SU-DHL-6 (cell line): ENCODE measurements at regions not wholly inside any gene's neighbourhood (a gene's known extent, or its start where the extent isn't known, plus 50 kb on each side); places are given as distances from the start of the nearest gene placed in this dataset.
"Not testable (repeated sequence)": the region's sequence is repeated elsewhere in the genome, so short reads cannot be mapped to it uniquely, and the experiment has no call there.

ENCODE experiments used
- EZH2phosphoT487 ChIP-seq: fragments of 200-600 bp; sonication (generic), shearing (Covaris generic); conservative IDR thresholded peaks from 2 replicates; pipeline ENCODE4 v1.6.1; 2018; ENCODE audit warnings: mild to moderate bottlenecking, antibody characterized with exemption, low read length, moderate library complexity, mixed read lengths
- TF ChIP-seq, protein P1 (sequence below): fragments of 200-600 bp; sonication (generic); IDR thresholded peaks from one replicate; pipeline ENCODE4 v1.5.1; 2017; ENCODE audit warnings: antibody characterized with exemption, mild to moderate bottlenecking, low read length, moderate library complexity; ENCODE audit not compliant: insufficient read depth, poor library complexity, severe bottlenecking

DNA sequence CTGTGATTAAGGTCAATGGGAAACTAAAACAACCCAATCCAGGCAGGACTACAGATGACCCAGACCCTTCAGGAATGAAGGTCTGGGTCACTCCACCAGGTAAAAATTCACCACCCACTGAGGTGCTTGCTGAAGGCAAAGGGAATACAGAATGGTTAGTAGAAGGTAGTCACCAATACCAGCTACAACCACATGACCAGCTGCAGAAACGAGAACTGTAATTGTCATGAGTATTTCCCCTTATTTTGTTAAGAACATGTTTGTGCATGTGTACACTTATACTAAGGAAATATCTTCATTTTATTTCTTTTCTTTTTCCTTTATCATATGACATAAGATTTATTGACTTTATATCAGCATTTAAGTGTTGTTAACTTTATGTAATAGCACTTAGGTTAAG is 126.1 kb upstream of the ZC3H12C start:
- TF ChIP-seq, protein P1, sequence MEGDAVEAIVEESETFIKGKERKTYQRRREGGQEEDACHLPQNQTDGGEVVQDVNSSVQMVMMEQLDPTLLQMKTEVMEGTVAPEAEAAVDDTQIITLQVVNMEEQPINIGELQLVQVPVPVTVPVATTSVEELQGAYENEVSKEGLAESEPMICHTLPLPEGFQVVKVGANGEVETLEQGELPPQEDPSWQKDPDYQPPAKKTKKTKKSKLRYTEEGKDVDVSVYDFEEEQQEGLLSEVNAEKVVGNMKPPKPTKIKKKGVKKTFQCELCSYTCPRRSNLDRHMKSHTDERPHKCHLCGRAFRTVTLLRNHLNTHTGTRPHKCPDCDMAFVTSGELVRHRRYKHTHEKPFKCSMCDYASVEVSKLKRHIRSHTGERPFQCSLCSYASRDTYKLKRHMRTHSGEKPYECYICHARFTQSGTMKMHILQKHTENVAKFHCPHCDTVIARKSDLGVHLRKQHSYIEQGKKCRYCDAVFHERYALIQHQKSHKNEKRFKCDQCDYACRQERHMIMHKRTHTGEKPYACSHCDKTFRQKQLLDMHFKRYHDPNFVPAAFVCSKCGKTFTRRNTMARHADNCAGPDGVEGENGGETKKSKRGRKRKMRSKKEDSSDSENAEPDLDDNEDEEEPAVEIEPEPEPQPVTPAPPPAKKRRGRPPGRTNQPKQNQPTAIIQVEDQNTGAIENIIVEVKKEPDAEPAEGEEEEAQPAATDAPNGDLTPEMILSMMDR: not testable (repeated sequence)
- TF ChIP-seq EZH2phosphoT487: not testable (repeated sequence)
